HG02623 (cell line): ENCODE measurements at regions not wholly inside any gene's neighbourhood (a gene's known extent, or its start where the extent isn't known, plus 50 kb on each side); places are given as distances from the start of the nearest gene placed in this dataset.
A peak's percentile ranks its signal among the peaks of the same experiment; 100 is the strongest.

Source experiments
- ATAC-seq: cut with Tn5 transposase; IDR thresholded peaks from one replicate; pipeline ENCODE4 v1.9.1; 2021; ENCODE audit warnings: moderate library complexity; ENCODE audit not compliant: unreplicated experiment

- ATAC-seq = no peak
Observed at GRCh38 chr10:117635826-117636225, 93.3 kb downstream of the EMX2 start.

GRCh38 chr10:117638200-117638599, 95.7 kb downstream of the EMX2 start:
- no peak for ATAC-seq

- no peak for ATAC-seq
Observed at GRCh38 chr10:117638664-117639200, 96.2 kb downstream of the EMX2 start.

GRCh38 chr10:117640406-117640805, 97.9 kb downstream of the EMX2 start:
- ATAC-seq = no peak

- no peak for ATAC-seq
Observed at GRCh38 chr10:117646718-117647117, 104.2 kb downstream of the EMX2 start.

GRCh38 chr10:117647306-117647705, 104.8 kb downstream of the EMX2 start:
- no peak for ATAC-seq

GRCh38 chr10:117651121-117651520, 108.6 kb downstream of the EMX2 start:
- ATAC-seq = no peak

- ATAC-seq = peak; percentile 17
Observed at GRCh38 chr10:117652228-117653169, 110.0 kb downstream of the EMX2 start.

GRCh38 chr10:117653170-117653515, 110.6 kb downstream of the EMX2 start:
- ATAC-seq = peak; percentile 80

- ATAC-seq = no peak
Observed at GRCh38 chr10:117654105-117654504, 111.6 kb downstream of the EMX2 start.

GRCh38 chr10:117656385-117657367, 114.1 kb downstream of the EMX2 start:
- peak; percentile 84 for ATAC-seq

- no peak for ATAC-seq
Observed at GRCh38 chr10:117661316-117661715, 118.8 kb downstream of the EMX2 start.

GRCh38 chr10:117662126-117662525, 119.6 kb downstream of the EMX2 start:
- no peak for ATAC-seq

GRCh38 chr10:117662751-117663540, 120.4 kb downstream of the EMX2 start:
- ATAC-seq = no peak

GRCh38 chr10:117663750-117664149, 121.2 kb downstream of the EMX2 start:
- peak; percentile 100 for ATAC-seq

- no peak for ATAC-seq
Observed at GRCh38 chr10:117664288-117664687, 121.7 kb downstream of the EMX2 start.

GRCh38 chr10:117666166-117666565, 123.6 kb downstream of the EMX2 start:
- no peak for ATAC-seq

- ATAC-seq = no peak
Observed at GRCh38 chr10:117666965-117667364, 124.4 kb downstream of the EMX2 start.

GRCh38 chr10:117667831-117668230, 125.3 kb downstream of the EMX2 start:
- ATAC-seq = no peak

- ATAC-seq = no peak
Observed at GRCh38 chr10:117668327-117669008, 125.9 kb downstream of the EMX2 start.
